NCI-H2227 (cell line): ENCODE measurements at regions not wholly inside any gene's neighbourhood (a gene's known extent, or its start where the extent isn't known, plus 50 kb on each side); places are given as distances from the start of the nearest gene placed in this dataset.

Experiments
- DNase-seq: peaks from one replicate; lab custom pipeline; 2025; ENCODE audit not compliant: unreplicated experiment; lab: John Stamatoyannopoulos, UW

- DNase-seq = no peak
Measured at GRCh38 chr2:173664513-173664910, 300.7 kb downstream of the SP3 start.

GRCh38 chr2:173666171-173666888, 298.8 kb downstream of the SP3 start:
- no peak for DNase-seq

- DNase-seq = no peak
Measured at GRCh38 chr2:173667014-173667413, 298.2 kb downstream of the SP3 start.

- DNase-seq = no peak
Measured at GRCh38 chr2:173667415-173667814, 297.8 kb downstream of the SP3 start.

- no peak for DNase-seq
Measured at GRCh38 chr2:173669271-173669853, 295.8 kb downstream of the SP3 start.

GRCh38 chr2:173669888-173670287, 295.3 kb downstream of the SP3 start:
- DNase-seq = no peak

GRCh38 chr2:173672573-173673340, 292.4 kb downstream of the SP3 start:
- DNase-seq = no peak

GRCh38 chr2:173673640-173674039, 291.5 kb downstream of the SP3 start:
- DNase-seq = no peak

- DNase-seq = no peak
Measured at GRCh38 chr2:173676647-173677046, 288.5 kb downstream of the SP3 start.

GRCh38 chr2:173678186-173678585, 287.0 kb downstream of the SP3 start:
- no peak for DNase-seq

- no peak for DNase-seq
Measured at GRCh38 chr2:173680574-173680973, 284.6 kb downstream of the SP3 start.

- no peak for DNase-seq
Measured at GRCh38 chr2:173681881-173682650, 283.1 kb downstream of the SP3 start.

- no peak for DNase-seq
Measured at GRCh38 chr2:173684896-173685459, 280.2 kb downstream of the SP3 start.

- no peak for DNase-seq
Measured at GRCh38 chr2:173690349-173690748, 274.8 kb downstream of the SP3 start.

- no peak for DNase-seq
Measured at GRCh38 chr2:173692068-173692467, 273.1 kb downstream of the SP3 start.

GRCh38 chr2:173693044-173693589, 272.1 kb downstream of the SP3 start:
- no peak for DNase-seq

GRCh38 chr2:173696274-173696673, 268.9 kb downstream of the SP3 start:
- no peak for DNase-seq

GRCh38 chr2:173697929-173698328, 267.2 kb downstream of the SP3 start:
- DNase-seq = no peak

- DNase-seq = no peak
Measured at GRCh38 chr2:173705656-173706055, 259.5 kb downstream of the SP3 start.

- no peak for DNase-seq
Measured at GRCh38 chr2:173706936-173707335, 258.2 kb downstream of the SP3 start.

GRCh38 chr2:173708806-173709205, 256.4 kb downstream of the SP3 start:
- no peak for DNase-seq
